ENCODE measurements at regions not wholly inside any gene's neighbourhood (a gene's known extent, or its start where the extent isn't known, plus 50 kb on each side); places are given as distances from the start of the nearest gene placed in this dataset.

DNA sequence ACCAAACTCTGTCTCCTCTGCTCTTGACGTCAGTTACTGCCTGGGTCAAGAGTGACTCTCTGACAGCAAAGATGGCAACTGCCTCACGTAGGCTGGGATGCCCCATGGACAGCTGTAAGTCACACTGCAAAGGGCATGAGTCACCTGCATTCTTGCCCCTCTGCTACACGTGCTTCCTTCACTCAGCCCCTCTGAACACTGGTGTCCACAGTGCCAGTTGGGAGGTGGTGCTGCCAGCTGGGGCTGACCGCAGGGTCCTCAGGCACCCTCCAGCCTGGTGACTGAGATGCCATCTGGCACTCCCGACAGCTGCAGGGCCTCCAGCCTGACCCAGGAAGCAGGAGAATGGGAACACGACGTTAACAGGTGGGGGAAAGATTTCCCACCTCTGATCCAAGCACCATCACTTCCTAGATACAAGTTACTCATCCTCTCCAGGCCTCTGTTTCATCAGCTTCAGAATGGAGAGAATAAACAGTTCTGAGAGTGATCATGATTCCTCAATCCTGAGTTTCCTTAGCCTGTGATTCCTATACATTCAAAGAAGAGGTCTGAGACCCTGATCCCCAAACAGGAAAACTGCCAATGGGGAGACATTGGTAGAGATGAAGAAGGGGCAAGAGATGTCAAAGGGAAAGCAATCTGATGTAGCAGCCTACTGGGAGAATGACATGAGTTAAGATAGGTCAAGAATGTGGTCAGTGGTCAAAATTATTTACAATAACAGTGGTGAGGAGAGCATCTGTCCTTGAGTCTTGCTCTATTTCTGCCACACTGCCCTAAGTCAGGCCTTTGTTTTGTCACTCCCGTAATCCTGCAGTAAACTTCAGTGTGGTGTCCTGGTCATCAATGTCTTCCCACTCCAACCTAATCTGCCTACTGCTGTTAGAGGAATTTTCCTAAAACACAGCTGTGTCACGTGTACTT lies 86.1 kb upstream of the BCL6 start:
- TF ChIP-seq KLF1 (tag by site-specific recombination; IDR thresholded peaks at IDR 0.05) (no peak), SP3 (tag by site-specific recombination; IDR thresholded peaks at IDR 0.05) (no peak), CTCF (tag by site-specific recombination; IDR thresholded peaks at IDR 0.05) (no peak), PRDM2 (tag by site-specific recombination; IDR thresholded peaks at IDR 0.05; ENCODE audit: borderline replicate concordance) (no peak), ZNF280D (tag by site-specific recombination; IDR thresholded peaks at IDR 0.05) (no peak), MEIS1 (CRISPR knock-in tag; IDR thresholded peaks at IDR 0.05; ENCODE audit: borderline replicate concordance) (no peak), GLIS2 (tag by site-specific recombination; IDR thresholded peaks at IDR 0.05) (no peak), ZNF423 (tag by site-specific recombination; IDR thresholded peaks at IDR 0.05) (no peak), SP7 (tag by site-specific recombination; IDR thresholded peaks at IDR 0.05) (no peak)
- TF ChIP-seq, protein P1, sequence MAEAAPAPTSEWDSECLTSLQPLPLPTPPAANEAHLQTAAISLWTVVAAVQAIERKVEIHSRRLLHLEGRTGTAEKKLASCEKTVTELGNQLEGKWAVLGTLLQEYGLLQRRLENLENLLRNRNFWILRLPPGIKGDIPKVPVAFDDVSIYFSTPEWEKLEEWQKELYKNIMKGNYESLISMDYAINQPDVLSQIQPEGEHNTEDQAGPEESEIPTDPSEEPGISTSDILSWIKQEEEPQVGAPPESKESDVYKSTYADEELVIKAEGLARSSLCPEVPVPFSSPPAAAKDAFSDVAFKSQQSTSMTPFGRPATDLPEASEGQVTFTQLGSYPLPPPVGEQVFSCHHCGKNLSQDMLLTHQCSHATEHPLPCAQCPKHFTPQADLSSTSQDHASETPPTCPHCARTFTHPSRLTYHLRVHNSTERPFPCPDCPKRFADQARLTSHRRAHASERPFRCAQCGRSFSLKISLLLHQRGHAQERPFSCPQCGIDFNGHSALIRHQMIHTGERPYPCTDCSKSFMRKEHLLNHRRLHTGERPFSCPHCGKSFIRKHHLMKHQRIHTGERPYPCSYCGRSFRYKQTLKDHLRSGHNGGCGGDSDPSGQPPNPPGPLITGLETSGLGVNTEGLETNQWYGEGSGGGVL (tag by site-specific recombination; IDR thresholded peaks at IDR 0.05) = no peak
- TF ChIP-seq, protein P2, sequence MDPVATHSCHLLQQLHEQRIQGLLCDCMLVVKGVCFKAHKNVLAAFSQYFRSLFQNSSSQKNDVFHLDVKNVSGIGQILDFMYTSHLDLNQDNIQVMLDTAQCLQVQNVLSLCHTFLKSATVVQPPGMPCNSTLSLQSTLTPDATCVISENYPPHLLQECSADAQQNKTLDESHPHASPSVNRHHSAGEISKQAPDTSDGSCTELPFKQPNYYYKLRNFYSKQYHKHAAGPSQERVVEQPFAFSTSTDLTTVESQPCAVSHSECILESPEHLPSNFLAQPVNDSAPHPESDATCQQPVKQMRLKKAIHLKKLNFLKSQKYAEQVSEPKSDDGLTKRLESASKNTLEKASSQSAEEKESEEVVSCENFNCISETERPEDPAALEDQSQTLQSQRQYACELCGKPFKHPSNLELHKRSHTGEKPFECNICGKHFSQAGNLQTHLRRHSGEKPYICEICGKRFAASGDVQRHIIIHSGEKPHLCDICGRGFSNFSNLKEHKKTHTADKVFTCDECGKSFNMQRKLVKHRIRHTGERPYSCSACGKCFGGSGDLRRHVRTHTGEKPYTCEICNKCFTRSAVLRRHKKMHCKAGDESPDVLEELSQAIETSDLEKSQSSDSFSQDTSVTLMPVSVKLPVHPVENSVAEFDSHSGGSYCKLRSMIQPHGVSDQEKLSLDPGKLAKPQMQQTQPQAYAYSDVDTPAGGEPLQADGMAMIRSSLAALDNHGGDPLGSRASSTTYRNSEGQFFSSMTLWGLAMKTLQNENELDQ (tag by site-specific recombination; IDR thresholded peaks at IDR 0.05; ENCODE audit: low read depth) = no peak
- TF ChIP-seq, protein P3, sequence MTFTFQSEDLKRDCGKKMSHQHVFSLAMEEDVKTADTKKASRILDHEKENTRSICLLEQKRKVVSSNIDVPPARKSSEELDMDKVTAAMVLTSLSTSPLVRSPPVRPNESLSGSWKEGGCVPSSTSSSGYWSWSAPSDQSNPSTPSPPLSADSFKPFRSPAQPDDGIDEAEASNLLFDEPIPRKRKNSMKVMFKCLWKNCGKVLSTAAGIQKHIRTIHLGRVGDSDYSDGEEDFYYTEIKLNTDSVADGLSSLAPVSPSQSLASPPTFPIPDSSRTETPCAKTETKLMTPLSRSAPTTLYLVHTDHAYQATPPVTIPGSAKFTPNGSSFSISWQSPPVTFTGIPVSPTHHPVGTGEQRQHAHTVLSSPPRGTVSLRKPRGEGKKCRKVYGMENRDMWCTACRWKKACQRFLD (tag by site-specific recombination; IDR thresholded peaks at IDR 0.05) = no peak

All from HEK293 (cell line).